HG03565 (cell line): ENCODE measurements at regions not wholly inside any gene's neighbourhood (a gene's known extent, or its start where the extent isn't known, plus 50 kb on each side); places are given as distances from the start of the nearest gene placed in this dataset.

ENCODE experiments used
- ATAC-seq: cut with Tn5 transposase; IDR thresholded peaks from one replicate; pipeline ENCODE4 v1.9.1; 2021; ENCODE audit warnings: mild to moderate bottlenecking, moderate library complexity; ENCODE audit not compliant: unreplicated experiment

GRCh38 chr11:59302991-59303390 is 55.7 kb upstream of the OR5AN1 start:
- no peak for ATAC-seq

GRCh38 chr11:59295435-59295834 is 63.3 kb upstream of the OR5AN1 start:
- no peak for ATAC-seq

GRCh38 chr11:59292611-59293010 is 66.1 kb upstream of the OR5AN1 start:
- ATAC-seq: no peak

- ATAC-seq: no peak
These were observed 67.5 kb upstream of the OR5AN1 start for GRCh38 chr11:59291228-59291627.

- no peak for ATAC-seq
These were observed 69.1 kb upstream of the OR5AN1 start for GRCh38 chr11:59289356-59290181.

- no peak for ATAC-seq
These were observed 72.9 kb upstream of the OR5AN1 start for GRCh38 chr11:59285716-59286260.

- ATAC-seq: peak; percentile 1
These were observed 72.0 kb upstream of the MPEG1 start for GRCh38 chr11:59284773-59285129.

GRCh38 chr11:59283825-59284772 is 71.4 kb upstream of the MPEG1 start:
- peak; percentile 59 for ATAC-seq

- no peak for ATAC-seq
These were observed 70.6 kb upstream of the MPEG1 start for GRCh38 chr11:59283311-59283710.

- no peak for ATAC-seq
These were observed 68.5 kb upstream of the MPEG1 start for GRCh38 chr11:59281177-59281576.

- peak; percentile 96 for ATAC-seq
These were observed 60.7 kb upstream of the MPEG1 start for GRCh38 chr11:59273373-59273841.

- ATAC-seq: no peak
These were observed 60.1 kb upstream of the MPEG1 start for GRCh38 chr11:59272771-59273372.

- ATAC-seq: no peak
These were observed 59.1 kb upstream of the MPEG1 start for GRCh38 chr11:59271811-59272327.

- no peak for ATAC-seq
These were observed 58.6 kb upstream of the MPEG1 start for GRCh38 chr11:59271247-59271755.

- ATAC-seq: no peak
These were observed 55.2 kb upstream of the MPEG1 start for GRCh38 chr11:59267736-59268475.

GRCh38 chr11:59267196-59267595 is 54.5 kb upstream of the MPEG1 start:
- ATAC-seq: peak; percentile 69

GRCh38 chr11:59266491-59266890 is 53.8 kb upstream of the MPEG1 start:
- ATAC-seq: no peak

GRCh38 chr11:59265735-59266134 is 53.0 kb upstream of the MPEG1 start:
- ATAC-seq: no peak

- no peak for ATAC-seq
These were observed 52.0 kb upstream of the MPEG1 start for GRCh38 chr11:59264736-59265135.
